GM18870 (cell line): ENCODE measurements at regions not wholly inside any gene's neighbourhood (a gene's known extent, or its start where the extent isn't known, plus 50 kb on each side); places are given as distances from the start of the nearest gene placed in this dataset.
"Not testable (repeated sequence)": the region's sequence is repeated elsewhere in the genome, so short reads cannot be mapped to it uniquely, and the experiment has no call there.

ENCODE experiments used
- ATAC-seq: cut with Tn5 transposase; IDR thresholded peaks from one replicate; pipeline ENCODE4 v1.9.1; 2021; ENCODE audit warnings: moderate library complexity; ENCODE audit not compliant: unreplicated experiment

DNA sequence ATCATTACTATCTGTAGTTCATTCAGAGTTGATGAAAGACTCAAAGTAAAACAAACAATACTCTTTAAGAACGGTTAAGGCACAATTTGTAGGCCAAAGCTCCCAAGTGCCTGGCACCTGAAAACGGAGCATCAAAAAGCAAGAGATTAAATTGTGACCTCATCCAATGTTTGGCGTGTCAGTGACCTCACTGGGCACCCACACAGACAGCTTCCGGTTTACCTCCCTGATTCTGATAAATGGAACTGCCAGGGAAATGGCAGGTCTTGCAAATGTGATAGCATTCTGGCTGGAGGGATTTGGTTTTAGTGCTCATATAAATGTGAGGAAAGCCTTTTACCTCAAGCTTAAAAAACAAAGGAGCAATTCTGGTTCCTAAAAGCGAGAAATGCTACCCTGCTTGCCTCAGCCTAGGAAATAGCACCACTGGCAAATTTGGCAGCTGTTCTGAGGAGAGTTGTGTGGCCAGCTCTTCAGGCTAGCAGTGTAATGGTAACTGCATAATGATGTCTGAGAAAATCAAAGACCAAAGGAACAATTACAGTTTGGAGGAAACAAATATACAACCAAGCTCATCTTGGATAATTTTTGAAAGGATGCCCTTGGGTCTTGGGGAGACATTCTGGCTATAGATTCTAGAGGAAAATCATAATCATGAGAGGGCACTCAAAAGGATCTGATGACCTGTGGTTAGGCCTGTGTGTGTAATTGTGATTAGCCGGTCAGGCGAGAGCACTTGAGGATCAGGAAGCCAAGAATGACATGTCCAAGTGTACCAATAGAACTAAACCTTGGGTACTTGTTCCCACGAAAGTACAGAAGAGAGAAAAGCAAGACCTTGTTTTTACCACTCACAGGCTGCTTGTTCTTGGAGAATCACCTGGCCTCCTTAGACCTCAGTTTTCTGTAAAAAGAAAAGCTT lies 174.3 kb downstream of the TFAP2B start:
- no peak for ATAC-seq

DNA sequence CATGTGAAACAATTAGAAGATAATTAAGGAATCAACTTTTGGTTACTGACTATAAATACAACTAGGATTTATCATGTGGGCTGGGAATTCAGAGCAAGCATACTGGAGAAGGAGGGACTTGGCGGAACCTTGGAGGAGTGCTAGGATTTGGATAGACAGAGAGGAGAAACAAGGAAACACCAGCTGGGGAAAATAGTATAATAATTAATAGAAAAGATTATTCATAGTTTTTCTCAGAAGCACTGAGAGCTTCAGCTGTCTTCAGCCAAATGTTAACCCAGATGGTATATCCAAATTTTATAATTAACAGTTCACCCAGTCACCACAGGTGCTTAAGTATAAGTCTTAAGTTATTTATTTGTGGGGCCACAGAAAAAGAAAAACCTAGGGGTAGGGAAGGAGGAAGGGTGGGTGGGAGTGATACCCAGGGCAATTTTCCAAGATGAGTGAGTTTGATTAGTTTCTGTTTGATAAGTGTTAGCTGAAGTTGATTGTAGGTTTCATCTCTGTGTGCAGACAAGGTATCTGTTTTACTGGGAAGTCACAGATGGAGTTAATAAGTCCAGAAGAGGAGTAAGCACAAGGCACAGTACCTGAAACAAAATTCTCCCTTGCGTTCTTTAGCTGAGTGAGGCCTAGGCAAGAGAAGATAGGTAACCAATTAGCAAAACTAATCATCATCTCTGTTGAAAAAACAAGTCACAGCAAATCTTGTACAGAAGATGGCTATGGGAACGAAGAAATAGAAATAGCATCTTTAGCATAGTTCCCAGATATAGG lies 175.5 kb downstream of the TFAP2B start:
- ATAC-seq = no peak

DNA sequence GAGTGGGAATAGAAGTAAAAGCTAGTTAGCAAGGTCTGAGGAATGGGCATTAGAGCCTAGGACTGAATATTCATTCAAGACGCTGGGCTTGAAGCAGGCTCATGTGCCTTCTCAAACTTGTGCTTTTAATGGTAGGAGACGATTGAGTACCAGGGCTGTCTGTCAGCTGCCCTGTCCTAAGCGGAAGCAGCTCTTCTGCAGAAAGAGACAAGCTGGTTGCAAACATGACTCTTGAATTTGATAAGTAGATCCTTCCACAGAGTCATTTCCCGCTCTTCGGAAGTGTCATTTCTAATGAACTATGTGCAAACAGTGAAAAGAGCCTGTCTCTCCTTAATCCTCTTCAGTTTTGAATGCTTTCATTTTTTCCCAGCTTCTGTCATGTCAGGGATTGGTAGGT lies 176.4 kb downstream of the TFAP2B start:
- ATAC-seq = no peak

DNA sequence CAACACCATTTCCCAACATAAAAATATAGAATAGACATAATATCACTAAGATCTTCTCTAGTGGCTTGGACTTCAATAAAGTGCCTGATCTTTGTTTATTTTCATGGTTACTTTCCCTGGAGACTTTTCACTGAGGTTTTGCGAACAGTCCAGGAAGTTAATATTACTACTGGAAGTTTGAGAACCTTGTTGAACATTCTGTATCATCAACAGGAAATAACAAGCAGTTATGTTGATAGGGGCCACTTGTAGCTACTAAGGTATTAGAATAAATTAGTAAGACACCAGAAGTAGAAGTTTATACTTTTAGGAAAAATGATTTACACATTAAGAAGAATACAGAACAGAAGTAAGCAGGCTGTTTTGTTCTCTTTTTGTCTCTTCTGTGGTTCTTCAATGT lies 180.2 kb downstream of the TFAP2B start:
- ATAC-seq = no peak

DNA sequence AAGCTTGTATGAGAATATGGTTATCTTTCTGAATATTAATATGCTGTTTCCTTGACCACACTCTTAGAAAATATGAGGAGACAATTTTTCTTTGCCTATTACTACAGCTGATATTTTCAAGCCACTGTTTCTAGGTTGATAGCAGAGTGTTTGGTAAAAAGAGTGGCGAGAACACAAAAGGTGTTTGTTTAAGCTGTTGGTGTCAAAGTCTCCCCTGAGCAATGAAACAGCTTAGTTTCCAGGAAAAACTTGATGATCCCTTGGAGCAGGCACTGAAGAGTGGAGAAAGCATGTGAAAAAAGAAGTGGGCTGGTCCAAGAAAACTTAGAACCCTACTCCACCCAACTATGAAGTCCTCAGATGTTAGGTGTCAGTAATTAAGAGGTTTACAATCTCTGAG lies 182.7 kb downstream of the TFAP2B start:
- ATAC-seq = no peak

DNA sequence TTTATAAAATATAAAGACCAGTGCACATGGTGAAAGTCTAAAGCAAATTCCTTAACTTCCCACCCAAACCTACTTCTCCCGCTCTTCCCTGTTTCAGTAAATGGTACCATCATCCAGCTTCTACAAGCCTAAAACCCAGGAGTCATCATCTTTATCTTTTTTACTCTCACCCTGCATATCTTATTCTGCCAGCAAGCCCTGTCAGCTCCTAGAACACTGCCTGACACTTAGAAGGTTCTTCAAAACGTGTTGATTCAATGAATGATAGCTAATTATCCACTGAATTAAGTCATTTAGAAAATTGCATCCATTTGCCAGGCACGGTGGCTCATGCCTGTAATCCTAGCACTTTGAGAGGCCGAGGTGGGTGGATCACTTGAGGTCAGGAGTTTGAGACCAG lies 185.7 kb downstream of the TFAP2B start:
- no peak for ATAC-seq

DNA sequence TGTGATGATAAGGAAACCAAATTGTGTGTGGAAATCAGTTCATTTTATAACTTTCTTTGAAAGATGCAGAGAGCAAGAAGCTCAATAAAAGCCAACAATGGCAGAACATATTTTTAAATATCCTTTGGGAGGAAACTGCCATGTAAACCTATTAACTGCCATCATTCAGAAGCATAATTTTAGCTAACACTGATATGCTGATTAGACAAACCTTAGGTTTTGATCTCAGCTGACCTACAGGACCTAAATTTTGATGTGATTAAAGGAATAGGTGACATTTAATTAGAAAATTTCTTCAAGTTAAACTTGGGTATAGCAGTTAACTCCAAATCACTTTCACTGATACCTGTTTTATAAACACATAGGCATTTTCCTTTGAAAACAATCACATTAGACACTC lies 187.1 kb downstream of the TFAP2B start:
- ATAC-seq = no peak

DNA sequence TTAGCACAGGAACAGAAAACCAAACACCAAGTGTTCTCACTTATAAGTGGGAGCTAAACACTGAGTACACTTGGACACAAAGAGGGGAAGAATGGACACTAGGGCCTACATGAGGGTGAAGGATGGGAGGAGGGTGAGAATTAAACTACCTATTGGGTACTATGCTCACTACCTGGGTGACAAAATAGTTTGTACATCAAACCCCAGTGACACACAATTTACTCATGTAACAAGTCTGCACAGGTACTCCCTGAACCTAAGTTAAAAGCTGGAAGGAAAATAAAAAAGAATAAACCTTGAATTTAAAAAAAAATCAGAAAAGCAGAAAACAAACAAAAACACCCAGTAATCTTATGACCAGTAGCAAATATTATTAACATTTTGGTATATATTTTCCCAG lies 188.6 kb downstream of the TFAP2B start:
- no peak for ATAC-seq

DNA sequence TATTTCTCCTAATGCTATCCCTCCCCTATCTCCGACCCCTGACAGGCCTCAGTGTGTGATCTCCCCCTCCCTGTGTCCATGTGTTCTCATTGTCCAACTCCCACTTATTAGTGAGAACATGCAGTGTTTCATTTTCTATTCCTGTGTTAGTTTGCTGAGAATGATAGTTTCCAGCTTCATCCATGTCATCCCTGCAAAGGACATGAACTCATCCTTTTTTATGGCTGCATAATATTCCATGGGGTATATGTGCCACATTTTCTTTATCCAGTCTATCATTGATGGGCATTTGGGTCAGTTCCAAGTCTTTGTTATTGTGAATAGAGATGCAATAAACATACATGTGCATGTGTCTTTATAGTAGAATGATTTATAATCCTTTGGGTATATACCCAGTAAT lies 190.0 kb downstream of the TFAP2B start:
- not testable (repeated sequence) for ATAC-seq

DNA sequence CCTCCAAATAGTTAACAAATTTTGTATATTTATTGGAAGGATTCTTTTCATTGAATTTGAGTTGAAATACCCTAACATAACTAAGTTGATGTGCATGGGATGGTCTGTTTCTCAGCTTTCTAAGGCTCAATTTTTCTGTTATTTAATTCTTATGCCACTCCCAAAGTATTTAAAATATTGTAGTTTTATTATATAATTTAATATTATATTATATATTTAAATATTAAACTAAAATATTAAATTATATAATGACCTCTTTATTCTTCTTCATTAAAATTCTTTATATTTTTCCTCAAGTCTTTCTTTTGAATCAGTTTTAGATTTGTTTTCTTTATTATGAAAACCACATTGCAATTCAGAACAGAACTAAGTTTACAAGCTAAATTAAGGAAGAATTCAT lies 194.7 kb downstream of the TFAP2B start:
- no peak for ATAC-seq

DNA sequence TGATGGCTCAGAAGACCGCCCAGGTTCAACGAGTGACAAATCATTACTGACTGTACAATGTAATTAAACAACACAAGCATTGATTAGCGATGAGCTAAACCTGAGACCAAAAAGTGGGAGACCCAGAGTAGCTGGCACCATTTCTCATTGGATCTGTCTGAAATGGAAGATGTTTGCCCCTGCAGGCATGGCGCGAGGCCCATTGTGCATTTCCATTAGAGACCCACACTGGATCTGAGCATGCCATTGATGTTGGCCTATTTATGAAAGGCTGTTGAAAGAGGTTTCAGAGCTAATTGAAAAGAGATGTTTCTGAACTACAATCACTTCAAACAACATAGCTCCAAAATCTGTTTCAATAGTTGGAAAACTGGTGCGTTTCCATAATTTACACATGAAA lies 196.7 kb downstream of the TFAP2B start:
- ATAC-seq = no peak

DNA sequence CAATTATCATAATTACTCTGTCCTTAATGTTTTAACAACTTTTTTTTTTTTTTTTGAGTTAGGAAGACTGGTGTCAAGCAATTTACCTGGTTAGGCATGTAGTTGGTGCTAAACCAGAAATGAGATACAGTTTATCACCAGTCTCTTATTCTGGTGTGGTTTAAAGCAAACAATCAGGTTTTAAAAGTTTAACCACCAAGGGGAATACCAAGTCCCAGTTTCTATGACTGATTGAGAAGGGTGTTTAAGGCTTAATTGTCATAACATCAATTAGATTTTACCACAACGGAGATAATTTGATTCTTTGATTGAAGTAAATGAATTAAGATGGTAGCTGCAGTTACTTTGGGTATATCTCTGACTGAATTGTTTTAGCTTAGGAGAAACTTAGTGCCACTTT lies 197.8 kb downstream of the TFAP2B start:
- ATAC-seq = no peak

DNA sequence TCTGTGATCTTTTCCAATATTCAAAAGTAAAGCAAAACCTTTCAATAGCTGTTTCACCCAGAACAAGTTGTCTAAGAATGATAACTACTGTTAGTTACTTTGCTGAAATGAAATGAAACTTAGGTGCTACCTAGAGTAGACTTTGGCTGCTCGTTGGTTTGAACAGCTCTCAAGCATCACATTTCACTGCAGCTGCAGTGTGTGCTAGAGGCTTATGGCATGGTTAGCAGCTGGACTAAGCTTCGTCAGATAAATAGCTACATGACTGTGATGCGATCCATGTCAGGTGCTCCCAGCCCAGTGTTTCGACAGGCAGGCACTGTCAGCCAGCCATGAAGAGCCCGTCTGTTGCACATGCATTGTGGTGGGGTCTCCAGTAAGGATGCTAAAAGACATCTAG lies 201.1 kb downstream of the TFAP2B start:
- no peak for ATAC-seq

DNA sequence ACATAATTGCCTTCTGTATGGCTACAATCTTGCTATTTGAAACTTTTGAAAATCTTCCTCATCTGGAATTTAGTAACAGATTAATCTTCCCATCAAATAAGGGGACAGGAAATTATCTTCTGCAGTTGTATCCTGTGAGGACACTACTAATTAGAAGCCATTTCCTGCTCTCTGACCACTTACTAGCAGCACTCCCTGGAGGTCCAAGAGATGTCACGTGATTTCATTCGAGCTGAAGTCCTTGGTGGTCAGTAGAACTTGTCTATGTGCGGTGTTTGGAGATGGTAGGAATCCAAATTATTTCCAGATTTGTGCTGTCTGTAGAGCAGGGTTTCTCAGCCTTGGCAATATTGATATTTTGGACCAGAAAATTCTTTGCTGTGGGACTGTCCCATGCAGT lies 202.5 kb downstream of the TFAP2B start:
- no peak for ATAC-seq

DNA sequence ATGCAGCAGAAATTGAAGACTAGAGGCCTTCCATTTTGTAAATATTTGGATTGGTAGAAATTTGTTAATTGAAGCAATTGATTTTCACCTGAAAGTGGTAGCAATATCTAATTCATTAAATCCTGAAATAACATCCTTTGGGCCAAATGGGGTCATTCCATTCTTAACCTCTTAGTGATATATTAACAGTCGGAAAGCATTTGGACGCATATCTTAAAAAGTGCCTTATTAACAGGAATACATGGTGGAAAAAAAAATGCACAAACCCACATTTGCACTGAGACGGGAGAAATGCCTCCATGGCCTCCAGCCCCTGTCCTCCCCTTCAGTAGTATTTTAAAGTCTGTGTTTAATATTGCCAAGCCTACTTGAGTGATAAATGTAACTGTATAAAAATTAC lies 205.5 kb downstream of the TFAP2B start:
- ATAC-seq = no peak

DNA sequence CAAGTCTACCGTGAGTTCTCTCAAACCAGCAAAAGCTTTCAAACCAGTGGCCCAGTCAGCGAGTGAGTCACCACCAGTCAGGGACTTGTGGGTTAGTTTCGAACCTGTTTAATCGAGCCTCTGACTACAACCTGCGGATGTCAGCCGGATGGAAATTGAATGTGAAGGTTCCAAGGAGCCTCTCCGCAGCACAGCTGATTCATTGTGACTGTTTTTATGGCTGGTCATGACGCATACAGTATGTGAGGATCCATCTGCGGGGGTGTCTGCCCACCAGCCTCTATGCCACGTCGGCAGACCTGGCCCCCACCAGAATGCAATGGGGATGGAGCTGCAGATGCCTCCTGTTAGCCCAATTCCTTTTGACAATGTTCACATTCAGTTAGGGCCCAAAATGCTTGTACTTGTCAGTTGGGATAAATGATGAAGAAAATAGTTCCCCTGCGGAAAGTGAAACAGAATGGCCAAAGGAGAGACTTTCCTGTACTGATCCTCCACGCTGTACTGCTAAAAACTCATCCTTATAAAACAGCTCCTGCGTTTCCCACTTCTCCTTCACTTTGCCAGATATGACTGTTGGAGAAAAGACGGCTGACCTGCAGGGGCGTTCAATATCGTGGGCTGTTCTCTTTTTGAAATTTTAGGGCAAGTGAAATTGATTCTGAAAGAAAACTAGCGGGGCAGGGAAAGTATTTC lies 206.6 kb downstream of the TFAP2B start:
- ATAC-seq = no peak

DNA sequence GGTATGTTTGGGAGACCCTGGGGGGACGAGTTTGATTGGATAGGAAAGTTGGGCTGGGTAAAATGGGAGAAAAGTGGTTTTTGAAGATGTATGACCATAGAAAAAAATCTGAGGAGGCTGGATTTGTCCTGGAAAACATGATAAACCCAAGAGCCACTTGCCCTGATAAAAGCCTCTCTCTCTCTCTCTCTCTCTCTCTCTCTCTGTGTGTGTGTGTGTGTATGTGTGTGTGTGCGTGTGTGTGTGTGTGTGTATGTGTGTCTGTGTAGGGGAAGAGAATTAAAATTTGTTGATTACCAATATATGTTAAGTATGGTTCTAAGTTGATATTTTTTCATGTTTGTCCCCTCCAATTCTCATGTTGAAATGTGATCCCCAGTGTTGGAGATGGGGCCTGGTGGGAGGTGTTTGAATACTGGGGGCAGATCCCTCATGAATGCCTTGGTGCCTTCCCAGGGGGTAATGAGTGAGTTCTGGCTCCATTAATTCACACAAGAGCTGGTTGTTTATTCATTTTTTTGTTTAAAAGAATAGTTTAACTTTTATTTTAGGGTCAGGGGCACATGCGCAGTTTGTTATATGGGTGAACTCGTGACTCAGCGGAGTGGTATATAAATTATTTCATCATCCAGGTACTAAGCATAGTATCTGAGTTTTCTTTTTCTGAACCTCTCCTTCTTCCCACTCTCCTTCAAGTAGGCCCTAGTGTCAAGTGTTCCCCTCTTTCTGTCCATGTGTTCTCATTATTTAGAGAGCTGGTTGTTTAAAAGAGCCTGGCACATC lies 208.8 kb downstream of the TFAP2B start:
- ATAC-seq = no peak

DNA sequence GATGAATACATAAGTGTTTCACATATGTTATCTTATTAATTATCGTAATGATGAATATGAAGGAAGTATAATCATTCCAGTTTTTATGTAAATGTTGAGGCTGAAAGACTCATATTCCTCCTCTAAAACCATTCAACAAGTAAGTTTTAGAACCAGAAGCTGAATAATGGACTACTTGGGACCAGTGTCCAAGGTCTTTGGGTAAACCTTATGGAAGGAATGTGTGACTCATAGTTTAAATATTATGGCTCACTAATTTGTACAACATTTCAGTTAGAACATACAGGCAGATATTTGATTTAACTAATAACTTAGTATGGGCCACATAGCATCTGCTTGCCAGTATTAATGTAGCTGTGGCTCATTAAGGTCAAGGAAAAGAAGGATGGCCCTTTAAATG lies 209.6 kb downstream of the TFAP2B start:
- no peak for ATAC-seq

DNA sequence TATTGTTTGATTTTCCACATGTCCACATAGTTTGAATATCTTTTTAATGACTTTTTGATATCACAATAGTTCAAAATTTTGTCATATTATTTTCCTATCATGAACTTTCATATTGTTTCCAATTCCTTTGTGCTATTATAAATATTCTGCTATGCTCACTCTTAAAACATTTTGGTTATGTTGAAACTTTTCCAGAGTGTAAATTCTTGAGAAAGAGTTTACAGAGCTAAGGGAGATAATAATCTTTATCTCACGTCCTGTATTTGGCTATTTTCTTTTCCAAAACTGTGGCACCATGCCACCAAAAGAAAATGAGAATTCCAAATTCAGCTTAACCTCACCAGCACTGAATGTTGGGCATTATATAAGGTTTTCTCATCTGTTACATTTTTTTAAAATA lies 210.9 kb downstream of the TFAP2B start:
- no peak for ATAC-seq

DNA sequence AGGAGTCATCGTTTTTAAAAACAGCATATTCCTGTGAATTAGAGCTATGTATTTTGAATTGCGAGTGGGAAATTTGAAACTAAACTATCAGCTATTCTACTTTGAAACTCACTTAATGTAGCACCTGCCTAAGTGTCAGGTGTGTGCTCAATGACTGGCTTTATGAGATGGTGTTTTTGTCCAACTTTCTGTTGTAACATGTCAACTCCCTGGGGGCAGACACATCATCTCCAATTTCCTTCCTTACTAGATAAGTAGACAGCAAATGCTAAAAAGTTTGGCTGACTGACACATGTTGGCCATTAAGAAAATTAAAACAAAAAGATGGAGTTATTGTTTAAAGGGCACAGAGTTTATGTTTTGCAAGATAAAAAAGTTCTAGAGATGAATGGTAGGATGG lies 226.9 kb downstream of the TFAP2B start:
- no peak for ATAC-seq
